Caco-2 (cell line): ENCODE measurements at regions not wholly inside any gene's neighbourhood (a gene's known extent, or its start where the extent isn't known, plus 50 kb on each side); places are given as distances from the start of the nearest gene placed in this dataset.

ENCODE experiments used
- BruUV-seq: library from RNA; stranded (reverse); fragments of 400-500 nt; replicated peaks from 2 replicates; lab custom pipeline; 2021; lab: Mats Ljungman, UMichigan
- CTCF ChIA-PET: fragments of 300-600 bp; sonication (Branson Sonifier 250); formaldehyde crosslinking; loops from one replicate; lab custom pipeline; 2022; ENCODE audit warnings: antibody characterized with exemption; lab: Charles Lee
- POLR2A ChIA-PET: fragments of 300-600 bp; sonication (Branson Sonifier 250); formaldehyde crosslinking; loops from one replicate; lab custom pipeline; 2022; ENCODE audit warnings: antibody characterized with exemption; lab: Charles Lee
- DNase-seq, 2 experiments: peaks; one replicate each; pipeline versions ENCODE4 v3.0.0 to v3.0.0-alpha.2; 2020 to 2022
- H3K27me3 ChIP-seq: replicated peaks from 2 replicates; pipeline ENCODE4 v1.6.0; 2011; ENCODE audit warnings: low read length; ENCODE audit not compliant: control insufficient read depth, insufficient read depth
- H3K36me3 ChIP-seq: 2 replicates; pipeline ENCODE4 v1.5.1; 2011; ENCODE audit warnings: low read length; ENCODE audit not compliant: control insufficient read depth, insufficient read depth
- H3K4me1 ChIP-seq: fragments of 250-450 bp; sonication (Bioruptor Pico); 2 replicates; pipeline ENCODE4 v1.5.1; 2020; ENCODE audit warnings: mild to moderate bottlenecking
- H3K4me3 ChIP-seq: 2 replicates; pipeline ENCODE4 v1.5.1; 2011; ENCODE audit warnings: low read depth, mild to moderate bottlenecking, control low read depth, low read length
- H3K9me3 ChIP-seq: fragments of 250-450 bp; sonication (Bioruptor Pico); 2 replicates; pipeline ENCODE4 v1.5.1; 2020; ENCODE audit warnings: mild to moderate bottlenecking, moderate library complexity
- H3K27ac Mint-ChIP-seq: one replicate; pipeline ENCODE4 v1.8.0; 2022; ENCODE audit warnings: mixed read lengths; ENCODE audit not compliant: unreplicated experiment
- H3K27me3 Mint-ChIP-seq: one replicate; pipeline ENCODE4 v1.8.0; 2022; ENCODE audit warnings: mixed read lengths; ENCODE audit not compliant: insufficient read depth, unreplicated experiment
- H3K36me3 Mint-ChIP-seq: one replicate; pipeline ENCODE4 v1.8.0; 2022; ENCODE audit warnings: mild to moderate bottlenecking, mixed read lengths; ENCODE audit not compliant: insufficient read depth, unreplicated experiment
- H3K4me1 Mint-ChIP-seq: one replicate; pipeline ENCODE4 v1.8.0; 2022; ENCODE audit warnings: low read depth, mixed read lengths; ENCODE audit not compliant: unreplicated experiment
- H3K4me3 Mint-ChIP-seq: one replicate; pipeline ENCODE4 v1.8.0; 2022; ENCODE audit warnings: mild to moderate bottlenecking, moderate library complexity, mixed read lengths; ENCODE audit not compliant: unreplicated experiment
- H3K9me3 Mint-ChIP-seq: one replicate; pipeline ENCODE4 v1.8.0; 2022; ENCODE audit warnings: mixed read lengths; ENCODE audit not compliant: unreplicated experiment
- CTCF ChIP-seq, 2 experiments: fragments of 200-600 bp in 1 of 2; IDR thresholded peaks; 1 replicate in 1 of 2; 2 replicates in 1 of 2; pipeline versions ENCODE4 v1.5.1 to v1.8.0; 2011 to 2022; ENCODE audit warnings: antibody characterized with exemption in 1 of 2, control low read depth in 1 of 2, inconsistent platforms in 1 of 2, low read depth in 1 of 2, low read length in 1 of 2, mild to moderate bottlenecking in 1 of 2, moderate library complexity in 1 of 2; ENCODE audit not compliant: insufficient read depth in 1 of 2, severe bottlenecking in 1 of 2, unreplicated experiment in 1 of 2
- intact Hi-C: fragments of 100-400 bp; cut with micrococcal nuclease; formaldehyde crosslinking; loops from one replicate; pipeline ENCODE4 v1.10.0; 2022; ENCODE audit not compliant: unreplicated experiment

DNA sequence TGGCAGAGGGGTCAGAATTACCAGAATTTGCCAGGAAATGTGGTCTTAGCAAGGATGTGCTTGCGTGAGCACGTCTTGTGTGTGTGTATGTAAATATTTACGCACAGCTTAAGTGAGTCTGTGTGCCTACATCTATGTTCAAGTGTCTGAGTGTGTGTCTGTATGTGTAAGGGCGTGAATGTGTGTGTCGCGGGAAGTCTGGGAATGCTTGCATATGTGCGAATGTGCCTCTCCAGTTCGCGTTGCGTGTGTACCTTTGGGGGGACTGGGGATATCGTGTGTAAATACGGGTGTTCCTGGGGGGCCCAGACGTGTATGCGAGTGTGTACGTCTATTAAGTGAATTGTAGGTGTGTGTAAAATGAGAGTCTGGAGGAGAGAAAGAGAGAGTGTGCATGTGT lies 68.6 kb upstream of the POU3F1 start:
- peaks cover 5% of the 10 kb centered on the region for H3K27me3 Mint-ChIP-seq
- H3K36me3 Mint-ChIP-seq: no peaks in the 10 kb centered on the region
- H3K27ac Mint-ChIP-seq: no peak overlapping the region
- BruUV-seq: no TSS peak
- TF ChIP-seq CTCF (IDR thresholded peaks at IDR 0.05; ENCODE audit: insufficient read depth in 1 of 2, low read depth in 1 of 2, low read length in 1 of 2, severe bottlenecking in 1 of 2, unreplicated experiment in 1 of 2): no peak
- Histone ChIP-seq H3K4me3 (no peak overlapping the region), H3K9me3 (no peaks in the 10 kb centered on the region), H3K27me3 (no peaks in the 10 kb centered on the region), H3K36me3 (no peaks in the 10 kb centered on the region), H3K4me1 (no peaks in the 10 kb centered on the region)
- H3K4me3 Mint-ChIP-seq: no peak overlapping the region
- no peak for DNase-seq
- no peaks in the 10 kb centered on the region for H3K9me3 Mint-ChIP-seq
- intact Hi-C loops: no loop called here
- no peaks in the 10 kb centered on the region for H3K4me1 Mint-ChIP-seq
- ChIA-PET POLR2A (no interaction called here), CTCF (no interaction called here)

DNA sequence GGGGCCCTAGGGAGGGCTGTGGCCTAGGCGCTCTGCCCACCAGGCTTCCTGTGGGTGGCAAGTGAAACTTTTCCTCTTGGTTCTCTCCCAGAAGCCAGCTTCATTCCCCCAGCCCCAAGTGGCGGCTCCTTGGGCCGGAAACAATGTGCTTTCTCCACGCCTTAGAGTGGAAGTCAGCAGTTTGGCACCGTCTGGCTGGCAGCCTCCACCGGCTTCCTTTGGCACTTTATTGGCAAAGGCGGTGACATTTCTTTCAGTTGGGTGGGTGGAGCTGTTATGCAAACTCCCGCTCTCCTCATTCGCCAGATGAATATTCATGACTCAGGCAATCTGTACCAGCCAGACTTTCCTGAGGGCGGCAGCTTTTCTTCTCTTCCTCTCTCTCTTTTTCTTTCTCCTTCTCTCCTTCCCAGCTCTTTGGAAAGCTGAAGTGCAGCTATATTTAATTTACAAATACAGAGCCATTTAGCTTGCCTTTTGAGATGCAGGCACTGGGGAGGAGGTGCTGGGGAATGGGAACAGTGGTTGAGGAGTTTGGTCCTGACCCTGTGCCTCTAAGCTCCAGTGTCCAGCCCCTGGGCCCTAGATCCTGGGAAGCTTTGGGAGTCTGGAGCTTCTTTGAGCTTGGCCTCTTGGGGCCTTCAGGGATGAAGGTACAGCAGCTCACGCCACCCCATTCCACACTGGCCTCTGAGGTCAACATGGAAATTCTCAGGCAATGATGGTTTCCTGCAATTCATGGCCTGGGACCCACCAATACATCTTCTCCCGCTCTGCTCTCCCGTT lies 67.8 kb upstream of the POU3F1 start:
- ChIA-PET CTCF (interaction anchor here (0.6 kb wide), 1 partner anchor 134 kb away, joined by 4 read pairs; no protein-coding TSS in a partner anchor), POLR2A (no interaction called here)
- Histone ChIP-seq H3K4me3 (no peak overlapping the region), H3K27me3 (no peaks in the 10 kb centered on the region), H3K9me3 (no peaks in the 10 kb centered on the region), H3K4me1 (no peaks in the 10 kb centered on the region), H3K36me3 (no peaks in the 10 kb centered on the region)
- intact Hi-C loops: no loop called here
- Mint-ChIP-seq H3K9me3 (no peaks in the 10 kb centered on the region), H3K4me3 (no peak overlapping the region), H3K4me1 (no peaks in the 10 kb centered on the region), H3K27me3 (peaks cover 5% of the 10 kb centered on the region), H3K36me3 (no peaks in the 10 kb centered on the region), H3K27ac (no peak overlapping the region)
- no peak for TF ChIP-seq CTCF (IDR thresholded peaks at IDR 0.05; ENCODE audit: insufficient read depth in 1 of 2, low read depth in 1 of 2, low read length in 1 of 2, severe bottlenecking in 1 of 2, unreplicated experiment in 1 of 2)
- no TSS peak for BruUV-seq
- no peak for DNase-seq

DNA sequence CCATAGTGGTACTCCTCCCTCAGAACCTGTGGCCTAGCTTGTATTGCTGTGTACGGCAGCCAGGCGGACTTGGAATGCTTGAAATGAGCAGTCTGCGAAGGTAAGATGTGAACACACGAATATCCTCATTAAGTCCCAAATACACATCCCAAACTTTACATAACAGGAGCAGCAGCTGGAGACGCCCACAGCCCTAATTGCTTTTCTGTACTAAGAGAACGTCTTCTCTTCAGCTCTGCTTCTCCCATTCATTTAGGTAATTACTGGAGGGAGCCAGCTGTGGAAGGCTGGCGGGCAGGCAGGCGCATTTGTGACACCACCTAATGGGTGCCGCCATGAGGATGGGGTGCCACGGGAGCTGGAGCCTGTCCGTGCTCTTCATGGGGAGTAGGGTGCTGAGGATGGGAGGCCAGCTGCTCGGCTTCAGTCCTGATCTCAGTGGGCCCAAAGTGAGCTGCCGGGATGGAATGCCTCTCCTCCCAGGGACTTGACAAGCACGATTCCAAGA lies 66.6 kb upstream of the POU3F1 start:
- H3K27ac Mint-ChIP-seq: no peak overlapping the region
- ChIA-PET POLR2A (no interaction called here), CTCF (no interaction called here)
- Histone ChIP-seq H3K36me3 (no peaks in the 10 kb centered on the region), H3K9me3 (no peaks in the 10 kb centered on the region), H3K27me3 (no peaks in the 10 kb centered on the region), H3K4me3 (no peak overlapping the region), H3K4me1 (no peaks in the 10 kb centered on the region)
- no peaks in the 10 kb centered on the region for H3K36me3 Mint-ChIP-seq
- no peak for DNase-seq
- TF ChIP-seq CTCF (IDR thresholded peaks at IDR 0.05; ENCODE audit: insufficient read depth in 1 of 2, low read depth in 1 of 2, low read length in 1 of 2, severe bottlenecking in 1 of 2, unreplicated experiment in 1 of 2): no peak
- peaks cover 3% of the 10 kb centered on the region for H3K27me3 Mint-ChIP-seq
- intact Hi-C loops: no loop called here
- no TSS peak for BruUV-seq
- no peaks in the 10 kb centered on the region for H3K9me3 Mint-ChIP-seq
- no peak overlapping the region for H3K4me3 Mint-ChIP-seq
- no peaks in the 10 kb centered on the region for H3K4me1 Mint-ChIP-seq
